ENCODE measurements at regions not wholly inside any gene's neighbourhood (a gene's known extent, or its start where the extent isn't known, plus 50 kb on each side); places are given as distances from the start of the nearest gene placed in this dataset.

DNA sequence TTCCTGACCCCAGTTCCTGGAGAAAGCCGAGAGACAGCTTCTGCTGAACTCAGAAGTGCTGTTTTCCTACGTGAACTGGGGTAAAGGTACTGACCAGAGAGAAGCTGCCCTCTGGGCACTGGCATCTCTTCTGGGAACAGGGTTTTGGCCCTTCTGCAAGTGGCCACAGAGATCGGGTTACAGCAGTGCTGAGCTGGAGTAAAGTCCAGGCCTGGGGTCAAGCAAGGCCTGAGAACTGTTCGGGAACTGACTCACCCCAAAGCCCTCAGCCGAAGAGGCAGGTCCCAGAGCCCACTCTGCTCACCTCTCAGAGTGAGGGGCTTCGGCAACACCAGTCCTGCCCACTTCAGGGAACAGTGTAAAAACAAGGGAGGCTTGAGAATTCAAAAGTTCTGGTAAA, 177.2 kb upstream of the RUNX1 start:
- TF ChIP-seq POLR2AphosphoS5 (IDR thresholded peaks at IDR 0.05; ENCODE audit: low read depth) (no peak), CTCF (IDR thresholded peaks at IDR 0.05; ENCODE audit: insufficient read depth, low read length) (no peak)

Data from HL-60 (cell line).